ENCODE measurements at regions not wholly inside any gene's neighbourhood (a gene's known extent, or its start where the extent isn't known, plus 50 kb on each side); places are given as distances from the start of the nearest gene placed in this dataset.

- TF ChIP-seq POLR2A (IDR thresholded peaks at IDR 0.05; ENCODE audit: low read length) (no peak), GATA1 (IDR thresholded peaks at IDR 0.05; ENCODE audit: low read depth, low read length) (no peak)
These were observed 388.6 kb upstream of the PITX2 start for GRCh38 chr4:111011458-111011857.
